ENCODE measurements at regions not wholly inside any gene's neighbourhood (a gene's known extent, or its start where the extent isn't known, plus 50 kb on each side); places are given as distances from the start of the nearest gene placed in this dataset.

DNA sequence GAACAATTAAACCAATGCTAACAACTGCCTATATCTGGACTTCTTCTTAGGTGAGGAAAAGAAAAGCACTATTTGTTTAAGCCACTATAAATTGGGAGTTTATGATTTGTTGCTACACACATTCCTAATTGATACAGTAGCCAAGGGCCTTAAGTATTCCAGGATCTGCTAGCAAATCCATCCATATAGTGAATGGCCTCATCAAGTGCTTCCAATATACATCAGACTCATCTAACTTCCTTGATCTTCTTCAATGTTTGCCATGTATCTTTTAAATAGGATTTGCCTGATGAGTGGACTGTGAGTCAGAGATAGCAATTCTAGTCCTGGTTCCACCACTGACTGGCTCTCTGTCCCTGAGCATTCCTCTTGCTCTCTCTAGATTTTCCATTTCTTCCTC is 430.2 kb downstream of the OMA1 start:
- TF ChIP-seq, protein P1, sequence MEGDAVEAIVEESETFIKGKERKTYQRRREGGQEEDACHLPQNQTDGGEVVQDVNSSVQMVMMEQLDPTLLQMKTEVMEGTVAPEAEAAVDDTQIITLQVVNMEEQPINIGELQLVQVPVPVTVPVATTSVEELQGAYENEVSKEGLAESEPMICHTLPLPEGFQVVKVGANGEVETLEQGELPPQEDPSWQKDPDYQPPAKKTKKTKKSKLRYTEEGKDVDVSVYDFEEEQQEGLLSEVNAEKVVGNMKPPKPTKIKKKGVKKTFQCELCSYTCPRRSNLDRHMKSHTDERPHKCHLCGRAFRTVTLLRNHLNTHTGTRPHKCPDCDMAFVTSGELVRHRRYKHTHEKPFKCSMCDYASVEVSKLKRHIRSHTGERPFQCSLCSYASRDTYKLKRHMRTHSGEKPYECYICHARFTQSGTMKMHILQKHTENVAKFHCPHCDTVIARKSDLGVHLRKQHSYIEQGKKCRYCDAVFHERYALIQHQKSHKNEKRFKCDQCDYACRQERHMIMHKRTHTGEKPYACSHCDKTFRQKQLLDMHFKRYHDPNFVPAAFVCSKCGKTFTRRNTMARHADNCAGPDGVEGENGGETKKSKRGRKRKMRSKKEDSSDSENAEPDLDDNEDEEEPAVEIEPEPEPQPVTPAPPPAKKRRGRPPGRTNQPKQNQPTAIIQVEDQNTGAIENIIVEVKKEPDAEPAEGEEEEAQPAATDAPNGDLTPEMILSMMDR (IDR thresholded peaks at IDR 0.05) = no peak
- H3K27ac ChIP-seq = no peak overlapping the region

DNA sequence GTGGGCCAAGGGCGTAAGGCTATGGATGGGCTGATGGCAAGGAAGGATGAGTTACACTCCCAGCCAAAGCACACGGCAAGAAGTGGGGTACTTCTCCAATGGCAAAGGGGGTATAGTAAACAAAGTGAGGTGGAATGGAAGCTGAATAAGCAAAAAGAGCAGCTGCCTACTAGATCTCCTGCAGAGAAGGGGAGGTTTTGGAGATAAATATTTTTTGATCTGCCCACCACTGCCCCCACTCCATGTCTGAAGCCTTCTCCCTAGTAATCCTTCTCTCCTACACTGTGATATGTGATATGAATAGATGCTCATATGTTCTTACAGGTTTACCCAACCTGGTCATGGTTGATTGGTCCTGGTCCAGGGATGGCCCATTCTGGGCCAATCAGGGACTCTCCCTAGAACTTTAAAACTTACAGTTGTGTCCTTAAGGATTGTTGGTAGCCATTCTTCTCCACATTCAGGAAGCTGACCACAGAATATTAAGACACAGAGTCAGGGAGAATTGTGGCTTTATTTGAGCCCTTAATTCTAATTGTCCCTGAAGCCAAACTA is 436.8 kb downstream of the OMA1 start:
- no peak overlapping the region for H3K27ac ChIP-seq
- TF ChIP-seq ZFX (IDR thresholded peaks at IDR 0.05; ENCODE audit: borderline replicate concordance) = no peak

DNA sequence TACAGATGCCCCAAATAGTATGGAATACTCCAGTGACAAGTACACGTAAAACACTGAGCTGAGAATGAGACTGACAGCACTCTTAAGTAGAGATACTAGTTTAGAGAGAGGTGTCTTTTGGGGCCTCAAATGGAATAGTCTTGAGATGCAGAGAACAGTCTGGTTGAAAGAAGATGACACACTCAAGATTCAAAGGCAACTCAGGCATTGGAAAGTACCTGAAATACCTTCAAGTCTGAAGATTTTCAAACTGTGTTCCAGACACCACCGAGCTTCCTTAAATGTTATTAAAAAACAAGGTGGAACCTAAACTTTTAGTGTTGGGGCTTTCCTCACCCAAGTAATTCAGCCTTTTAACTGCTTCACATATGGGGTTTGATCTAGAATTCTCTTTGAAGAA is 437.7 kb downstream of the OMA1 start:
- TF ChIP-seq, protein P1 (IDR thresholded peaks at IDR 0.05) = no peak
- TF ChIP-seq ZFX (IDR thresholded peaks at IDR 0.05; ENCODE audit: borderline replicate concordance) = no peak
- H3K27ac ChIP-seq = no peak overlapping the region

DNA sequence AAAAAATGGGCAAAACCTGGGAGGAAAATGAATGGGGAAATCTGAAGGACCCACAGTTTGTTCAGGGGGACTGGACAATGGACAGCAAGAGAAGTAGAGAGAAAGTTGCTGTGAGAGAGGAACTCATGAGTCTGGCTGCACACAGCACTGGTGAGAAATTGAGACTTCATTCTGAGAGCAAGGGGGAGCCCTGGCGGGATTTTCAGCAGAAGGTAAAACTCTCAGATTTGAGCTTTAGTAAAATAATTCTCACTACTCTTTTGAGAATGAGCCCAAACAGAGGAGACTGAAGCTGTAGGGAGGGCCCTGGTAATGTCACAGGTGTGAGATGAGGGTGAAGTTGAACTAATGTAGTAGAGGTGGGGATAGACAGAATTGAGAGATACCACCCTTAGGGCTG is 438.6 kb downstream of the OMA1 start:
- TF ChIP-seq, protein P1 (IDR thresholded peaks at IDR 0.05) = no peak
- no peak for TF ChIP-seq ZFX (IDR thresholded peaks at IDR 0.05; ENCODE audit: borderline replicate concordance)
- H3K27ac ChIP-seq = no peak overlapping the region

DNA sequence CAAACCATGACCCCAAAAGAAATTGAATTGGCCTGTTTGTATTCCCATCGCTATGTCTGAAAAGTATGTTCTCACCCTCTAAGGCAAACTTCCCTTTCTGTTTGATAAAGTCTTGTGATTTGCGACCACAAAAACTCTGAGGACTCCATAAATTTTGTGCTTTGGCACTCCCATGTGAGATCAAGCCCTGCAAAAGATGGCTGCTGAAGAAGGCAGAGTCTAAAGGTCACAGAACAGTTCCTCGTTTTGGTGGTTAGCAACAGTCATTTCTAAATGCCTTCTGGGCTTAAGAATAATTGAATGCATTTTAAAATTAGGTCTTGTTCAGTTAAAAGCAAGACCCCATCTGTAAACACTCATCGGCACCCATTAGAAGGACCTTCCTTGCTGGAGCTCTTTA is 441.6 kb downstream of the OMA1 start:
- no peak overlapping the region for H3K27ac ChIP-seq
- no peak for TF ChIP-seq ZFX (IDR thresholded peaks at IDR 0.05; ENCODE audit: borderline replicate concordance)
- TF ChIP-seq, protein P1 (IDR thresholded peaks at IDR 0.05) = no peak

DNA sequence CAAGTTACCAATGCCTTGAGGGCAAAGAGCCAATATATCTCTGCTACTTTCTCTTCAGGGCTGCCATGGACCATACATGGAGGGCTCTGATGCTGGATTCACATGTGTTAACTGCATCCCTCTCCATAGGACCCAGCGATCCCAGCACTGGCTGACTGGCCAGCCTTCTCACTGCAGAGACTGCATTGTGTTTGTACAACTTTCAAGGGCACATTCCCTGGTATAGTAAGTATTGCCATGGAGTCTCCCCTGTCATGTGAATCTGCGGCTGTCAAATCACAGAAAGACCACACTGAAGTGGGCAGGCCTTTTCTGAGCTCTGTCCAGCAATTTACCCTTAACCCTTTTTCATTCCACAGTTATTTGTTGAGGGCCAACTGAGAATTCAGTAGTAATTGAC is 449.8 kb downstream of the OMA1 start:
- H3K27ac ChIP-seq = no peak overlapping the region
- TF ChIP-seq, protein P1 (IDR thresholded peaks at IDR 0.05) = no peak
- TF ChIP-seq ZFX (IDR thresholded peaks at IDR 0.05; ENCODE audit: borderline replicate concordance) = no peak

DNA sequence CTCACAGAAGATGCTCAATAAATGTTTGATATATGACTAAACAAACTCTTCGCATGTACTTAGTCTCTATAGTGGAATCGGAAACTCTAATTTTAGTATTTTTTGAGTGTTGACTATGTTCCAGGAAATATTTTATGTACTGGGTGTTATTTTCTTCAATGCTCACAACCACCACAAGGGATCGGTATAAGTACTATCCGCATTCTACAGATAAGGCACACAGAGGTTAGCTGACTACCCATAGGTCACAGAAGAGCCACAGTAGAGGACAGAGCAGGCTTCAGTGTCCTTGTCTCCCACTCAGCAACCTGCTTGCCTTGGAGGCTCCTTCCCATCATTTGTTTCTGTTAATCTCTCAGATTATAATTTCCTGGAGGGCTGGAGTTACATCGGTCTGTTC is 451.3 kb downstream of the OMA1 start:
- H3K27ac ChIP-seq = no peak overlapping the region
- TF ChIP-seq, protein P1 (IDR thresholded peaks at IDR 0.05) = no peak
- no peak for TF ChIP-seq ZFX (IDR thresholded peaks at IDR 0.05; ENCODE audit: borderline replicate concordance)

DNA sequence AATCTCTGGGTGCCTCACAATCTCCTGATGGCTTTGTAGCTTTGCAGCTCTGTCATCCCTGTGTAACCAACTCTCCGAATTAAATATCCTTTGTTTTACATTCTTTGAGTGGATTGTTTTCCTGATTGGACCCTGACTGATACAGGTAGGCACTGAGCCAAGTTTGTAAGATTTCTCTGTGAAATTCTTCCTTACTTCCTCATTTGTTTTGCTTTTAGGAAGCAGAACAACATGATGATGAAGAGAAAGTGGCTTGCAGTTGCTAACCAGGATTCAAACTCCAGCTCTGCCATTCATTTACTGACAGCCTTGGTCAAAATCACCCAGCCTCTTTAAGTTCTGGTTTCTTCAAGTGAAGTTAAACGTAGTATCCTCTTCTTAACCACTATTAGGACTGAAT is 452.3 kb downstream of the OMA1 start:
- no peak for TF ChIP-seq ZFX (IDR thresholded peaks at IDR 0.05; ENCODE audit: borderline replicate concordance)
- TF ChIP-seq, protein P1 (IDR thresholded peaks at IDR 0.05) = no peak

More for the DNA sequence above, 452.3 kb downstream of the OMA1 start:
- H3K27ac ChIP-seq = no peak overlapping the region

All from 22Rv1 (cell line).